ENCODE measurements at regions not wholly inside any gene's neighbourhood (a gene's known extent, or its start where the extent isn't known, plus 50 kb on each side); places are given as distances from the start of the nearest gene placed in this dataset.

DNA sequence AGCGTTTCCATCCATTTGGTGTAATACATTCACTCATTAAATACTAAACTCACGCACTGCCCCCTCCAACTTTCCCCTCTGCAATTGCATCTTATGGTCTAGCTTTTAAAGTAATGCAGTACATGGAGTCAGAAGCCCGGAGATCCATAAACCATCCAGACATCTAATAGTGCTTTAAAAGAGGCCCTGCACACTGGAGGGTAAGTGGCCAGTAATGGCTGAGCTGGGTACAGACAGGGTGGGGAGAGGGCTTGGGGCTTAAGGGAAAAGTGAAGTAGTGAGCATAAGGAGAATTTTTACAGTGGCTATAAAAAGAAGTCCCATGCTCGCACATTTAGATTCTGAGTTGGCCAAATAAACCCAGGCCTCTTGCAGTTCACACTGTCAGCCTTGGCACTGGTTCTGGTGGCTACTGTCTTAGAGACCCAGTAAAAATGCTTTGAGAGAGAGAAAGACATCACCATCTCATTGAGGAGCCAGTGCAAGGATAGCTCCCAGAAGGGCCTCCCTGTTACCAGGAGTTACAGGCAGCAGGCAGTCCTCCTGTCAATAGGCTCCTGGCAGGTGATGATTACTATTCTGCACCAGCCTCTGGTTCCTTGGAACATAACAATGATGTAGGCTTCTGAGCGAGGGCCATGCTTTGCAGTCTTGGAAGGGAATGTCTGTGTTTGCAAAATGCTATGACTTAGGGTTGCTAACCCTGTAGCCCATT lies 112.6 kb upstream of the NEO1 start:
- H3K79me1 ChIP-seq (ENCODE audit: insufficient read depth, low read depth, low read length, poor library complexity, severe bottlenecking), result no peaks in the 10 kb centered on the region
- H2AK5ac ChIP-seq (ENCODE audit: insufficient read length, low read length), result no peak overlapping the region
- no peaks in the 10 kb centered on the region for H3K9me3 ChIP-seq (ENCODE audit: control insufficient read depth, low read depth, low read length)
- no peaks in the 10 kb centered on the region for H3K23me2 ChIP-seq (ENCODE audit: insufficient read length, low read depth, low read length, poor library complexity, severe bottlenecking)
- no peak overlapping the region for H2BK20ac ChIP-seq (ENCODE audit: low read depth, low read length, poor library complexity, severe bottlenecking)
- no peaks in the 10 kb centered on the region for H3K36me3 Mint-ChIP-seq (ENCODE audit: insufficient read depth in 1 of 3, low read depth in 3 of 3)
- no peak overlapping the region for H2BK5ac ChIP-seq (ENCODE audit: insufficient read length, low read length)
- no peak overlapping the region for H3K14ac ChIP-seq (ENCODE audit: insufficient read depth, low read length)
- no peak overlapping the region for H2BK12ac ChIP-seq (ENCODE audit: insufficient read length, low read depth, low read length)
- H2BK15ac ChIP-seq (ENCODE audit: low read depth, low read length), result no peak overlapping the region
- no peaks in the 10 kb centered on the region for H3K79me2 ChIP-seq (ENCODE audit: insufficient read depth, low read length)
- no peak overlapping the region for H3K18ac ChIP-seq (ENCODE audit: insufficient read length, low read depth, low read length)
- H3K56ac ChIP-seq (ENCODE audit: insufficient read length, low read depth, low read length), result no peak overlapping the region
- H2AFZ ChIP-seq (ENCODE audit: low read length), result no peak overlapping the region
- H3K9me3 Mint-ChIP-seq, result no peaks in the 10 kb centered on the region; a peak in 1 of 5 replicates
- H3K27me3 ChIP-seq (ENCODE audit: insufficient read depth, low read length), result no peaks in the 10 kb centered on the region
- no peaks in the 10 kb centered on the region for H4K20me1 ChIP-seq (ENCODE audit: control insufficient read depth, insufficient read depth, insufficient read length)
- TF ChIP-seq, protein P1, sequence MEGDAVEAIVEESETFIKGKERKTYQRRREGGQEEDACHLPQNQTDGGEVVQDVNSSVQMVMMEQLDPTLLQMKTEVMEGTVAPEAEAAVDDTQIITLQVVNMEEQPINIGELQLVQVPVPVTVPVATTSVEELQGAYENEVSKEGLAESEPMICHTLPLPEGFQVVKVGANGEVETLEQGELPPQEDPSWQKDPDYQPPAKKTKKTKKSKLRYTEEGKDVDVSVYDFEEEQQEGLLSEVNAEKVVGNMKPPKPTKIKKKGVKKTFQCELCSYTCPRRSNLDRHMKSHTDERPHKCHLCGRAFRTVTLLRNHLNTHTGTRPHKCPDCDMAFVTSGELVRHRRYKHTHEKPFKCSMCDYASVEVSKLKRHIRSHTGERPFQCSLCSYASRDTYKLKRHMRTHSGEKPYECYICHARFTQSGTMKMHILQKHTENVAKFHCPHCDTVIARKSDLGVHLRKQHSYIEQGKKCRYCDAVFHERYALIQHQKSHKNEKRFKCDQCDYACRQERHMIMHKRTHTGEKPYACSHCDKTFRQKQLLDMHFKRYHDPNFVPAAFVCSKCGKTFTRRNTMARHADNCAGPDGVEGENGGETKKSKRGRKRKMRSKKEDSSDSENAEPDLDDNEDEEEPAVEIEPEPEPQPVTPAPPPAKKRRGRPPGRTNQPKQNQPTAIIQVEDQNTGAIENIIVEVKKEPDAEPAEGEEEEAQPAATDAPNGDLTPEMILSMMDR (conservative IDR thresholded peaks at IDR 0.05), result no peak
- H3K4me1 ChIP-seq (ENCODE audit: insufficient read depth, low read length), result no peaks in the 10 kb centered on the region
- H3K4me2 ChIP-seq (ENCODE audit: insufficient read depth, insufficient read length, low read length), result no peak overlapping the region
- no peak overlapping the region for H3K27ac Mint-ChIP-seq
- no CpG with 5 or more reads among the region's 5 CpGs for WGBS (ENCODE audit: extremely low coverage, insufficient read length, low lambda C conversion rate)
- H3K4me1 Mint-ChIP-seq, result peaks cover 14 to 18% of the 10 kb centered on the region in 2 experiments
- no peak overlapping the region for H3K4ac ChIP-seq (ENCODE audit: low read depth, low read length)
- H4K91ac ChIP-seq (ENCODE audit: insufficient read length, low read depth, low read length), result no peak overlapping the region
- H3T11ph ChIP-seq (ENCODE audit: low read length), result no peak overlapping the region
- H4K5ac ChIP-seq (ENCODE audit: insufficient read length, low read depth, low read length), result no peak overlapping the region
- no peak for DNase-seq
- H3K27ac ChIP-seq (ENCODE audit: insufficient read length, low read depth, low read length), result no peak overlapping the region
- H4K8ac ChIP-seq (replicated peaks; ENCODE audit: insufficient read length, low read depth, low read length), result no peak overlapping the region
- no peak overlapping the region for H2BK120ac ChIP-seq (ENCODE audit: low read depth, low read length, poor library complexity, severe bottlenecking)
- H3K9ac ChIP-seq (ENCODE audit: extremely low read depth, insufficient read length, low read length), result no peak overlapping the region
- no peak overlapping the region for H3K23ac ChIP-seq (ENCODE audit: insufficient read length, low read depth, low read length)
- no peak overlapping the region for H3K4me3 Mint-ChIP-seq
- peaks cover 1% of the 10 kb centered on the region; the same call in 1 of the 2 replicates for H3K27me3 Mint-ChIP-seq (ENCODE audit: low read depth)
